ENCODE measurements at regions not wholly inside any gene's neighbourhood (a gene's known extent, or its start where the extent isn't known, plus 50 kb on each side); places are given as distances from the start of the nearest gene placed in this dataset.
"Not testable (repeated sequence)": the region's sequence is repeated elsewhere in the genome, so short reads cannot be mapped to it uniquely, and the experiment has no call there.

- Histone ChIP-seq H3K4me3 (no peak overlapping the region), H3K27me3 (replicated peaks) (0 out of 2 replicates have a peak, but pooled peaks cover 6% of the 10 kb centered on the region), H3K9me3 (replicated peaks) (no peaks in the 10 kb centered on the region), H3K36me3 (no peaks in the 10 kb centered on the region), H3K4me1 (replicated peaks) (no peaks in the 10 kb centered on the region), H3K27ac (no peak overlapping the region)
- DNase-seq (ENCODE audit: low read depth in 1 of 2, low spot score in 2 of 2), result no peak
Measured at GRCh38 chr20:48214601-48215000, 429.3 kb upstream of the SULF2 start.

DNA sequence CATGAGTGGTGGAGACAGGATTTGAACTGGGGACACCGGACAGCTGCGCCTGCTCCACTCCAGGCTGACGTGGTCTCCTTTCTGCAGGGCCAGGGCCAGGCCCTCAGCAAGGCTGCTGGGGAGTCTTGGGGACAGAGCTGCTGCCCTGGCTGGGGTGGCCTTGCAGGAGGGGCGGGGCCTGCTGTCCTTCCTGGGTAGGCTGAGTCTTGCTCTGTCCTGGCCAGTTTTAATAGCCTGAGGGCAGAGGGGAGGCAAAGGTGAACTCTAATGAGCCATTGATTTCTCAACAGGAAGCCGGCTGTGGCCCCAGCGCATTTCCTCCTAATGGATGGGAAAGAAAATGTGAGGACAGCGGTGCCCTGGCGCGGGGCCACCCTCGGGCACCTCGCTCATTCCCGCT, 428.4 kb upstream of the SULF2 start:
- not testable (repeated sequence) for H3K4me1 ChIP-seq (replicated peaks); H3K9me3 ChIP-seq (replicated peaks); H3K4me3 ChIP-seq; H3K27ac ChIP-seq; H3K36me3 ChIP-seq; DNase-seq (ENCODE audit: low read depth in 1 of 2, low spot score in 2 of 2)
- H3K27me3 ChIP-seq (replicated peaks), result 0 out of 2 replicates have a peak, but pooled peaks cover 10% of the 10 kb centered on the region

DNA sequence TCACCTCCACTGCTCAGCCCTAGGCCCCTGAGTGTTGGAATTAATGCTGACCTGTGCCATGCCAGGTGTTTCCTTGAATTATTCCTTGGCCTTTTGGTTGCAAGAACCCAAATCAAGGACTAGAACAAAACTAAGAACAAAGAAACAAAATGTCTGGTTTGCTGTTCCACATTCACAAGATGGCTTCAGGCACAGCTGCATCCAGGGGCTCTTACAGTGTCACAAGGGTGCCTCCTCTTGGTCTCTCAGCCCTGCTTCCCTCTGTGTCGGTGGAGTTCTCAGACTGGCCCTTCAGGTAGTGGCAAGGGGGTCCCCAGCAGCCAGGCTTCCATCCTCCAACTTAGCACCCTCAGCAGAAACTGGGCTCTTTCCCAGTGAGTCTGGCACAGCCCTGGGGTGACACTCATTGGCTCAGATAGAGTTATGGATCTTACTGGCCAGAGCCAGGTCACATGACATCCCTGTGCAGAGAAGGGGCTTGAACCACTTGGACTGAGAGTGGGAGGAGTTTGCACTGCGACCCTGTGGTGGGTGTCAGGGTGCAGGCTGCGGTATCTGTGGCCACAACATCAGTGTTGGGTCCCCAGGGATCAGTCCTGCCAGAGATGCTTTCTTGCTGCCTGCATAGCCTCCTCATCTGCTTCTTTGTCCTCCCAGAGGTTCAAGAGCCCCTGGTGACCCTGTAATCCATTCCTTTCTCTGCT, 427.7 kb upstream of the SULF2 start:
- H3K4me1 ChIP-seq (replicated peaks), result no peaks in the 10 kb centered on the region
- 0 out of 2 replicates have a peak, but pooled peaks cover 10% of the 10 kb centered on the region for H3K27me3 ChIP-seq (replicated peaks)
- no peaks in the 10 kb centered on the region for H3K9me3 ChIP-seq (replicated peaks)
- no peak overlapping the region for H3K27ac ChIP-seq
- no peak overlapping the region for H3K4me3 ChIP-seq
- no peaks in the 10 kb centered on the region for H3K36me3 ChIP-seq
- no peak for DNase-seq (ENCODE audit: low read depth in 1 of 2, low spot score in 2 of 2)

DNA sequence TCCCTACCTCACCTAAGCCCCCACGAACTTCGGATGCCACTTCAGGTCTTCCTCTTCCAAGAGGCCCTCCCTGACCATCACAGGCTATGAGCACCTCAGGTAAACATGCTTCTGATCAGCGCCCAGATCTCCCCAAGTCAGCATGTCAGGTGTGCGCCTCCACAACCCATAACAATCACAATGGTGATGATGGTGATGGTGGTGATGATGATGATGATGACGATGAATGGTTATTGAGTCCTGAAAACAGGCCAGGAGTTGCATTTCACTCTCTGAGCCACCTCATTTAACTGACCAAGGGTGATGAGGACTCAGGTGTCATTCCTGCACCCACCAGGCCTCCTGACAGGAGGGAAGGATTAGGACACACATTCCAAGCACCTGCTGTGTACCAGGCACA, 426.6 kb upstream of the SULF2 start:
- Histone ChIP-seq H3K36me3 (no peaks in the 10 kb centered on the region), H3K27me3 (replicated peaks) (0 out of 2 replicates have a peak, but pooled peaks cover 10% of the 10 kb centered on the region), H3K4me3 (no peak overlapping the region), H3K9me3 (replicated peaks) (no peaks in the 10 kb centered on the region), H3K4me1 (replicated peaks) (no peaks in the 10 kb centered on the region), H3K27ac (no peak overlapping the region)
- no peak for DNase-seq (ENCODE audit: low read depth in 1 of 2, low spot score in 2 of 2)

- Histone ChIP-seq H3K36me3 (no peaks in the 10 kb centered on the region), H3K4me3 (no peak overlapping the region), H3K4me1 (replicated peaks) (no peaks in the 10 kb centered on the region), H3K9me3 (replicated peaks) (no peaks in the 10 kb centered on the region), H3K27me3 (replicated peaks) (0 out of 2 replicates have a peak, but pooled peaks cover 10% of the 10 kb centered on the region), H3K27ac (no peak overlapping the region)
- DNase-seq (ENCODE audit: low read depth in 1 of 2, low spot score in 2 of 2), result no peak
Measured at GRCh38 chr20:48211238-48211637, 426.0 kb upstream of the SULF2 start.

DNA sequence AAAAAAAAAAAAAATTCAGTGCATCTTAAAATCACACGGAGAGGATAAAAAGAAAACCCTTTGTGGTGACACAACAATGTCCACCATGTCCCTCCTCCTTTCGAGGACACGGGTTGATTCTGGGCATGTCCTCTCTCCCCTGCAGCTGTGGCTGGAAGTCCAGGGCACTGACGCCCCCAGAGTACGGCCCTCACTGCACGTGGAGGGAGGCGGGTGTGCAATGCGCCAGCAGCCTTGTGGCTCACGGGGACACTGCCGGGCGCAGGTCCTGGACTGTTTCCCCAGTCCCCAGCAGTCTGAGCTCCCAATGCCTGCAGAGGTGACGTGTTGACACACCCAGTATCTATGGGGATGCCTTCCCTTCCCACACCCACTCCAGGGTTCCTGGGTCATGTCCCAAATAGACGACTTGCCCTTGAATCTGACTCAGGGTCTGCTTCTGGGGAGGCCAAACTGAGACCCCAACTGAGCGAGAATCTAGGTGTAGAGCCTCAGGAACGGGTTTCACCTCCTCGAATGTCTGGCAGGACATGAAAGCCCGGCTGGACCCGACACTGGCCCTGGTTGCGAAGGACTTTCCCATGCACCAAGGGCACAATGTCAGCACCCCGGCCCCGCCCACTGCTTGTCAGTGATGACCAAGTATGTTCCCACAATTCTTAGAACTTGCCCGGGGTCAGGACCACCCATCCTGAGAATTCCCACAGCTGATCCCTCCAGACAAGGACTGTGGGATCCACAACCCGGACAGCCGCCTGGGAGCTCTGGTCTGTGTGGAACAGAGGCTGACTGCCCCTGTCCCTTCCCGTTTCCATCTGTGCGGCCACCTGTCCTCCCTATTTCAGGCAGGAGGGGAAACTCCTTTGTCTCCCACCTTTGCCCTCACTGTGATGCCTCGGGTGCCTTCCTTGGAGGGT, 425.1 kb upstream of the SULF2 start:
- Histone ChIP-seq H3K36me3 (no peaks in the 10 kb centered on the region), H3K27ac (no peak overlapping the region), H3K27me3 (replicated peaks) (0 out of 2 replicates have a peak, but pooled peaks cover 10% of the 10 kb centered on the region), H3K4me3 (no peak overlapping the region), H3K4me1 (replicated peaks) (no peaks in the 10 kb centered on the region), H3K9me3 (replicated peaks) (no peaks in the 10 kb centered on the region)
- no peak for DNase-seq (ENCODE audit: low read depth in 1 of 2, low spot score in 2 of 2)

DNA sequence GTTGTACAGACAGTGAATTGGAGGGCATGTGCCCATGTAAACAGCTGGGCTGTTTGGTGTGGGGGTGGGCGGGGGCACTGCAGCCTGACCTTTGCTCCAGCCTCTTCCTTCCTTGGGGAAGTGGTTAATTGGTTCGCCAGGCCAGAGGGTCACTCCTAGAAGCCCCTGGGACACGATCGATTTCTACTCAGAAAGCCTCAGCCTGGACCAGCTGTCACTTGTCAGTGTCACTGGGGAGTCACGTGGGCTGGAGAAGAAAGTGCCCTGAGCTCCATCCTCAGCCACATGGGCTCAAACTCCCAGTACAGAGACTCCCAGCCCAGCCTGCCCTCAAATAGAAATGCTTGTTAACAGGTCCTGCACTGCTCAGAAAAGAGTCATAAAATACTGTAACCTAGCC, 423.8 kb upstream of the SULF2 start:
- Histone ChIP-seq H3K4me1 (replicated peaks) (no peaks in the 10 kb centered on the region), H3K4me3 (no peak overlapping the region), H3K36me3 (no peaks in the 10 kb centered on the region), H3K27ac (no peak overlapping the region), H3K27me3 (replicated peaks) (0 out of 2 replicates have a peak, but pooled peaks cover 10% of the 10 kb centered on the region), H3K9me3 (replicated peaks) (no peaks in the 10 kb centered on the region)
- no peak for DNase-seq (ENCODE audit: low read depth in 1 of 2, low spot score in 2 of 2)

GRCh38 chr20:48208176-48208575, 422.9 kb upstream of the SULF2 start:
- no peaks in the 10 kb centered on the region for H3K36me3 ChIP-seq
- H3K4me1 ChIP-seq (replicated peaks), result no peaks in the 10 kb centered on the region
- no peak overlapping the region for H3K4me3 ChIP-seq
- no peak overlapping the region for H3K27ac ChIP-seq
- H3K9me3 ChIP-seq (replicated peaks), result no peaks in the 10 kb centered on the region
- H3K27me3 ChIP-seq (replicated peaks), result 0 out of 2 replicates have a peak, but pooled peaks cover 10% of the 10 kb centered on the region
- DNase-seq (ENCODE audit: low read depth in 1 of 2, low spot score in 2 of 2), result no peak

GRCh38 chr20:48207505-48207904, 422.2 kb upstream of the SULF2 start:
- H3K4me3 ChIP-seq, result no peak overlapping the region
- H3K36me3 ChIP-seq, result no peaks in the 10 kb centered on the region
- H3K9me3 ChIP-seq (replicated peaks), result no peaks in the 10 kb centered on the region
- no peaks in the 10 kb centered on the region for H3K4me1 ChIP-seq (replicated peaks)
- no peak for DNase-seq (ENCODE audit: low read depth in 1 of 2, low spot score in 2 of 2)
- H3K27ac ChIP-seq, result no peak overlapping the region
- H3K27me3 ChIP-seq (replicated peaks), result 0 out of 2 replicates have a peak, but pooled peaks cover 10% of the 10 kb centered on the region

DNA sequence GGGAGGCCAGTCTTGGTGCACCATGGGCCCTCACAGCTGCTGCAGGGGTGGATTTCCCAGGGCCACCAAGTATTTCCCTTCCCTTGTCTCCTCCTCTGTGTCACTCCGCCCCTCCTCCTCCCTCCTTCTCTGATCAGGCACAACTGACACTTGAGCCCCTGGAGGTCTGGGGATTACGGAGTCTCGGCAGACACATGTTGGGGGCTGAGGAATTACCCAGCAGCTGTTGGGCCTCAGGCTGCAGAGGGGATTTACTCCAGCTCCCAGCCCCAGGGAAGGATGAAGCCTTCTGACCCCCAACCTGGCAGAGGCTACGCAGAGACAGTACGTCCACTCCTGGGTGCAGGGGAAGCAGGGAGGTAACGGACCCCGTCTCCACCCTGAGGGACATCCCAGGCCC, 420.5 kb upstream of the SULF2 start:
- 0 out of 2 replicates have a peak, but pooled peaks cover 8% of the 10 kb centered on the region for H3K27me3 ChIP-seq (replicated peaks)
- H3K4me1 ChIP-seq (replicated peaks), result no peaks in the 10 kb centered on the region
- DNase-seq (ENCODE audit: low read depth in 1 of 2, low spot score in 2 of 2), result no peak
- H3K4me3 ChIP-seq, result no peak overlapping the region
- H3K27ac ChIP-seq, result no peak overlapping the region
- H3K36me3 ChIP-seq, result no peaks in the 10 kb centered on the region
- no peaks in the 10 kb centered on the region for H3K9me3 ChIP-seq (replicated peaks)

DNA sequence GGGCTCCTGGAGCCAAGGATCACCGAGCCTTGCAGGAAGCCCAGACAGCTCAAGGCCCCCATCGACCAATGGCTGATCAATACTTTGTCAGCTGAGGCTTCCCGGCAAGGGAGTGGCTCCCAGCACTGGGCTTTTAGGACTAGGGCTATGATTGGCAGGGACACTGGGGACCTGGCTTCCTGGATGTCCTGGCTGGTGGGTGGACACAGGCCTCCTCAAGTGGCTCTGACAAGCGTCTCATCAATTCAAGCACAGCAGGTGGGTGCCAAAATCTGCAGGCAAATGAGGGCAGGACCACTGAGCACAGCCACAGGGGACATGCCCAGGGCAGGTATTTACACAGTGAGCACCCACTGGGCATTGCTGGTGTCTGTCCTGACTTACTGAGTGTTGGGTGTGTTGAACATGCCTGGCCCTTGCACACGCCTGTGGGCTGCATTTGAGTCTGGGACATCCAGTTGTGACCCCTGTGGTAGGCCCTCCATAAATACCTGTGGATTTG, 420.1 kb upstream of the SULF2 start:
- no peaks in the 10 kb centered on the region for H3K4me1 ChIP-seq (replicated peaks)
- H3K36me3 ChIP-seq, result no peaks in the 10 kb centered on the region
- no peak for DNase-seq (ENCODE audit: low read depth in 1 of 2, low spot score in 2 of 2)
- H3K27ac ChIP-seq, result no peak overlapping the region
- H3K4me3 ChIP-seq, result no peak overlapping the region
- H3K27me3 ChIP-seq (replicated peaks), result 0 out of 2 replicates have a peak, but pooled peaks cover 5% of the 10 kb centered on the region
- H3K9me3 ChIP-seq (replicated peaks), result no peaks in the 10 kb centered on the region

- Histone ChIP-seq H3K27ac (no peak overlapping the region), H3K4me3 (no peak overlapping the region), H3K36me3 (no peaks in the 10 kb centered on the region), H3K4me1 (replicated peaks) (no peaks in the 10 kb centered on the region), H3K9me3 (replicated peaks) (no peaks in the 10 kb centered on the region), H3K27me3 (replicated peaks) (0 out of 2 replicates have a peak, but pooled peaks cover 3% of the 10 kb centered on the region)
- no peak for DNase-seq (ENCODE audit: low read depth in 1 of 2, low spot score in 2 of 2)
Measured at GRCh38 chr20:48204499-48204898, 419.2 kb upstream of the SULF2 start.

DNA sequence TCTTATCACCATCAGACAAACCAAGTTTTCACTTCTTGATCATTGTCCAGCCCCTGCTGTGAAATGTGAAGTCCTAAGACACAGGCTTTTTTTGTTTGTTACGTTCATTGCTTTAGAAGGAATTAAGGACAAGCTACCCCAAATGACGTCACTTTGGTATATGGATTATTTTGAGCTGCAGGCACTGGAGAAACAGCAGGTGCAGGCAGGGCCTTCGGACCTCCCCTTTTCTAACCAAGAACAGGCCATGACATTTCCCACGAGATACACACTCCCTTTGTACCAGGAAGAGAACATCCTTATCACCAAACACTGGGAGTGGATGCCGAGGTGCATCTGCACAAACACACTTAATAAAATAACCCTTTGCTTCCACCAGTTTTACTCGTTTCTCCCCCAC, 418.0 kb upstream of the SULF2 start:
- DNase-seq (ENCODE audit: low read depth in 1 of 2, low spot score in 2 of 2), result no peak
- Histone ChIP-seq H3K27ac (no peak overlapping the region), H3K36me3 (no peaks in the 10 kb centered on the region), H3K4me1 (replicated peaks) (no peaks in the 10 kb centered on the region), H3K4me3 (no peak overlapping the region), H3K9me3 (replicated peaks) (no peaks in the 10 kb centered on the region), H3K27me3 (replicated peaks) (no peaks in the 10 kb centered on the region)

All from SJSA1 (cell line).